SU-DHL-6 (cell line): ENCODE measurements at regions not wholly inside any gene's neighbourhood (a gene's known extent, or its start where the extent isn't known, plus 50 kb on each side); places are given as distances from the start of the nearest gene placed in this dataset.
"Not testable (repeated sequence)": the region's sequence is repeated elsewhere in the genome, so short reads cannot be mapped to it uniquely, and the experiment has no call there.

Source experiments
- H2AFZ ChIP-seq: fragments of 200-600 bp; sonication (generic); 2 replicates; pipeline ENCODE4 v1.6.1; 2014; ENCODE audit warnings: low read depth, mild to moderate bottlenecking, moderate library complexity, mixed read lengths, antibody characterized with exemption, low read length; ENCODE audit not compliant: severe bottlenecking
- H3F3A ChIP-seq: fragments of 200-600 bp; shearing (Covaris generic); 2 replicates; pipeline ENCODE4 v1.6.0; 2016; ENCODE audit warnings: antibody characterized with exemption, mild to moderate bottlenecking; ENCODE audit not compliant: insufficient read depth
- H3K27ac ChIP-seq: fragments of 200-600 bp; sonication (generic); 2 replicates; pipeline ENCODE4 v1.5.1; 2016; ENCODE audit warnings: low read depth, mild to moderate bottlenecking, low read length, moderate library complexity, mixed read lengths
- H3K27me3 ChIP-seq: fragments of 200-600 bp; sonication (generic), shearing (Covaris generic); 2 replicates; pipeline ENCODE4 v1.6.0; 2014; ENCODE audit warnings: mild to moderate bottlenecking, low read length
- H3K36me3 ChIP-seq: fragments of 200-600 bp; sonication (generic); 2 replicates; pipeline ENCODE4 v1.6.1; 2014; ENCODE audit warnings: mild to moderate bottlenecking, low read length, mixed read lengths
- H3K4me2 ChIP-seq: fragments of 300-600, 200-600 bp; shearing (Covaris generic), sonication (generic); 2 replicates; pipeline ENCODE4 v1.6.0; 2014; ENCODE audit warnings: low read length, low read depth, mild to moderate bottlenecking; ENCODE audit not compliant: poor library complexity, severe bottlenecking
- H3K4me3 ChIP-seq: fragments of 200-600 bp; sonication (generic); 2 replicates; pipeline ENCODE4 v1.5.1; 2014; ENCODE audit warnings: antibody characterized with exemption, low read length, mild to moderate bottlenecking, mixed read lengths; ENCODE audit not compliant: insufficient read depth, poor library complexity, severe bottlenecking
- H3K79me2 ChIP-seq: fragments of 200-600 bp; sonication (generic); 2 replicates; pipeline ENCODE4 v1.6.1; 2014; ENCODE audit warnings: mild to moderate bottlenecking, low read length, moderate library complexity; ENCODE audit not compliant: insufficient read depth
- H3K9ac ChIP-seq: fragments of 200-600 bp; sonication (generic); 2 replicates; pipeline ENCODE4 v1.7.0; 2014; ENCODE audit warnings: mild to moderate bottlenecking, low read length
- H3K9me2 ChIP-seq: fragments of 200-600 bp; sonication (generic); replicated peaks from 2 replicates; pipeline ENCODE4 v1.6.1; 2014; ENCODE audit warnings: low read length; ENCODE audit not compliant: insufficient read depth
- H3K9me3 ChIP-seq: fragments of 200-600 bp; sonication (generic); 2 replicates; pipeline ENCODE4 v1.6.1; 2014; ENCODE audit warnings: low read length, mixed read lengths; ENCODE audit not compliant: insufficient read depth
- H4K20me1 ChIP-seq: fragments of 200-600 bp; sonication (generic); 2 replicates; pipeline ENCODE4 v1.6.1; 2014; ENCODE audit warnings: low read depth, mild to moderate bottlenecking, antibody characterized with exemption, low read length, moderate library complexity, mixed read lengths
- EZH2phosphoT487 ChIP-seq: fragments of 200-600 bp; sonication (generic), shearing (Covaris generic); conservative IDR thresholded peaks from 2 replicates; pipeline ENCODE4 v1.6.1; 2018; ENCODE audit warnings: mild to moderate bottlenecking, antibody characterized with exemption, low read length, moderate library complexity, mixed read lengths
- TF ChIP-seq, protein P1 (sequence below): fragments of 200-600 bp; sonication (generic); IDR thresholded peaks from one replicate; pipeline ENCODE4 v1.5.1; 2017; ENCODE audit warnings: antibody characterized with exemption, mild to moderate bottlenecking, low read length, moderate library complexity; ENCODE audit not compliant: insufficient read depth, poor library complexity, severe bottlenecking

DNA sequence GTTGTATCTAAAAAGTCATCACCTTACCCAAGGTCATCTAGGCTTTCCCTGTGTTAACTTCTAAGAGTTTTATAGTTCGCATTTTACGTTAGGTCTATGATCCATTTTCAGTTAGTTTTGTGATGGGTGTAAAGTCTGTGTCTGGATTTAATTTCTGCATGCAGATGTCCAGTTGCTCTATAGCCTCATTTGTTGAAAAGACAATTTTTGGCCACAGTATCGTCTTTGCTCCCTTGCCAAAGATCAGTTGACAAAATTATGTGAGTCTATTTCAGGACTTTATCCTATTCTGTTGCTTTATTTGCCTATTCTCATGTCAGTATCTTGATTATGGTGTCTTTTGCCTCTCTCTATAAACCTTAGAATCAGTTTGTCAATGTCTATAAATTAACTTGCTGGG, 85.1 kb downstream of the METRNL start:
- no peak for TF ChIP-seq EZH2phosphoT487
- TF ChIP-seq, protein P1, sequence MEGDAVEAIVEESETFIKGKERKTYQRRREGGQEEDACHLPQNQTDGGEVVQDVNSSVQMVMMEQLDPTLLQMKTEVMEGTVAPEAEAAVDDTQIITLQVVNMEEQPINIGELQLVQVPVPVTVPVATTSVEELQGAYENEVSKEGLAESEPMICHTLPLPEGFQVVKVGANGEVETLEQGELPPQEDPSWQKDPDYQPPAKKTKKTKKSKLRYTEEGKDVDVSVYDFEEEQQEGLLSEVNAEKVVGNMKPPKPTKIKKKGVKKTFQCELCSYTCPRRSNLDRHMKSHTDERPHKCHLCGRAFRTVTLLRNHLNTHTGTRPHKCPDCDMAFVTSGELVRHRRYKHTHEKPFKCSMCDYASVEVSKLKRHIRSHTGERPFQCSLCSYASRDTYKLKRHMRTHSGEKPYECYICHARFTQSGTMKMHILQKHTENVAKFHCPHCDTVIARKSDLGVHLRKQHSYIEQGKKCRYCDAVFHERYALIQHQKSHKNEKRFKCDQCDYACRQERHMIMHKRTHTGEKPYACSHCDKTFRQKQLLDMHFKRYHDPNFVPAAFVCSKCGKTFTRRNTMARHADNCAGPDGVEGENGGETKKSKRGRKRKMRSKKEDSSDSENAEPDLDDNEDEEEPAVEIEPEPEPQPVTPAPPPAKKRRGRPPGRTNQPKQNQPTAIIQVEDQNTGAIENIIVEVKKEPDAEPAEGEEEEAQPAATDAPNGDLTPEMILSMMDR = no peak
- no peaks in the 10 kb centered on the region for H3K36me3 ChIP-seq
- H3K27ac ChIP-seq = no peak overlapping the region
- H3K27me3 ChIP-seq = peaks cover 5% of the 10 kb centered on the region; the same call in 1 of the 2 replicates
- H3K9me3 ChIP-seq = no peaks in the 10 kb centered on the region
- no peak overlapping the region for H3K9ac ChIP-seq
- no peaks in the 10 kb centered on the region for H4K20me1 ChIP-seq
- no peaks in the 10 kb centered on the region for H3F3A ChIP-seq
- no peak overlapping the region for H2AFZ ChIP-seq
- H3K4me3 ChIP-seq = no peak overlapping the region
- H3K79me2 ChIP-seq = no peaks in the 10 kb centered on the region
- H3K9me2 ChIP-seq = no peaks in the 10 kb centered on the region
- no peak overlapping the region for H3K4me2 ChIP-seq

DNA sequence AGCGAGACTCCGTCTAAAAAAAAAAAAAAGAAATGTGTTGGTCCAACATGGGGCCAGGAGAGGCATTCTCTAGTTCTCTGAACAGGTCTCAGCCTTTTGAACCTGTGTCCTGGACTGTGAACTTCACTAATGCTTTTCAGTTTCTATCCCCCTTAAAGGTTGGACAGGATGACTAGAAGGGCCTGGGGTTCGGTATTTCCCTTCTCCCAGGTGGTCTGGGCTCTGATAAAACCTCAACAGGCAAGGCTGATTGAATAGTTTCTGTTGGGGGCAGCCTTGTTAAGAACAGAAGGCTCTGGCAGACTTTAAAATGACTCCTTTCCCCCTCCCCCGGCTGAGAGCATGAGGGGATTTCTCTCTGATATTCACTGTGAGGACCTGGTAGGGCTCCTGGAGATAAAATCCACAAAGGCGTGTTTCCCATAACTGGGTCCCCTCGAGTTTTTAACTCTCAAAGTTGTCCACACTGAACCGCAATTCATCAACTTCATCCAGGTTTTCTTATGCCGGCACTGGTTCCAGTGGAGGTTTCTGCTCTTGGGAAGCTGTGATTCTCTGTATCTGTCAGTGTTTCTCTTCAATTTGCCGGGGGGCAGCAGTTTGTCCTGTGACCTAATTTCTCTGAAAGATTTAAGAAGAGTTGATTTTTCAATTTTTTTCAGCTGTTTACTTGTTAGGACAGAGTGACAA, 91.3 kb downstream of the METRNL start:
- no peak overlapping the region for H3K4me3 ChIP-seq
- H3K27ac ChIP-seq = no peak overlapping the region
- no peaks in the 10 kb centered on the region for H3F3A ChIP-seq
- H3K79me2 ChIP-seq = no peaks in the 10 kb centered on the region
- H3K27me3 ChIP-seq = peaks cover 5% of the 10 kb centered on the region; the same call in 1 of the 2 replicates
- H3K36me3 ChIP-seq = no peaks in the 10 kb centered on the region
- no peak overlapping the region for H3K9ac ChIP-seq
- H3K4me2 ChIP-seq = no peak overlapping the region
- no peaks in the 10 kb centered on the region for H4K20me1 ChIP-seq
- H3K9me2 ChIP-seq = no peaks in the 10 kb centered on the region
- TF ChIP-seq, protein P1 = no peak
- TF ChIP-seq EZH2phosphoT487 = no peak
- no peaks in the 10 kb centered on the region for H3K9me3 ChIP-seq
- H2AFZ ChIP-seq = no peak overlapping the region

GRCh38 chr17:83171661-83172060, 92.3 kb downstream of the METRNL start:
- Histone ChIP-seq H3K79me2 (no peaks in the 10 kb centered on the region), H3K4me3 (no peak overlapping the region), H3K4me2 (no peak overlapping the region), H3K9ac (no peak overlapping the region), H3K9me3 (no peaks in the 10 kb centered on the region), H3K36me3 (no peaks in the 10 kb centered on the region), H3K27ac (no peak overlapping the region), H3F3A (no peaks in the 10 kb centered on the region), H4K20me1 (no peaks in the 10 kb centered on the region), H3K9me2 (no peaks in the 10 kb centered on the region), H3K27me3 (peaks cover 5% of the 10 kb centered on the region; the same call in 1 of the 2 replicates), H2AFZ (no peak overlapping the region)
- TF ChIP-seq, protein P1 = no peak
- no peak for TF ChIP-seq EZH2phosphoT487

DNA sequence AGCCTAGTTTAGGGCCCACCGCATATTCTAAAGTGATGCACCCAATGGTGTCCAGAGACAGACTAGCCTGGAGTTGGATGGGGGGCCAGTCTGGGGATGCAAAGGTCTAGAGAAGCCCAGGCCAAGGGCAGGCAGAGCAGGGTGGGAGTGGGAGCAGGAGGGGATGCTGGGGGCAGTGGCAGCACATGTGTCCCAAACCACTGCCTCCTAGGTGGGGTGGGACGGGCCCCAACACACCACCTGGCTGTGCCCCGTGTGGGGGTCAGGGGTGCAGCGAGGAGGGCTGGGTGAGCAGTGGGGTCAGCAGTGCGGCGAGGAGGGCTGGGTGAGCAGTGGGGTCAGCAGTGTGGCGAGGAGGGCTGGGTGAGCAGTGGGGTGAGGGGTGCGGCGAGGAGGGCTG, 92.7 kb downstream of the METRNL start:
- not testable (repeated sequence) for H3K36me3 ChIP-seq, H3K9me3 ChIP-seq, H2AFZ ChIP-seq, H3K27ac ChIP-seq, H3K4me3 ChIP-seq, H3K4me2 ChIP-seq, H3K9ac ChIP-seq, H3K9me2 ChIP-seq, H3K27me3 ChIP-seq, H4K20me1 ChIP-seq, H3F3A ChIP-seq, H3K79me2 ChIP-seq

DNA sequence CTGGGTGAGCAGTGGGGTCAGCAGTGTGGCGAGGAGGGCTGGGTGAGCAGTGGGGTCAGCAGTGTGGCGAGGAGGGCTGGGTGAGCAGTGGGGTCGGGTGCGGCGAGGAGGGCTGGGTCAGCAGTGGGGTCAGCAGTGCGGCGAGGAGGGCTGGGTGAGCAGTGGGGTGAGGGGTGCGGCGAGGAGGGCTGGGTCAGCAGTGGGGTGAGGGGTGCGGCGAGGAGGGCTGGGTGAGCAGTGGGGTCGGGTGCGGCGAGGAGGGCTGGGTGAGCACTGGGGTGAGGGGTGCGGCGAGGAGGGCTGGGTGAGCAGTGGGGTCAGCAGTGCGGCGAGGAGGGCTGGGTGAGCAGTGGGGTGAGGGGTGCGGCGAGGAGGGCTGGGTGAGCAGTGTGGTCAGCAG, 93.2 kb downstream of the METRNL start:
- H3K79me2 ChIP-seq, H4K20me1 ChIP-seq, H3K9me2 ChIP-seq, H3K36me3 ChIP-seq, H3K4me2 ChIP-seq, H3K27me3 ChIP-seq, H3F3A ChIP-seq, H2AFZ ChIP-seq, H3K4me3 ChIP-seq, H3K27ac ChIP-seq, H3K9ac ChIP-seq, H3K9me3 ChIP-seq: not testable (repeated sequence)
